ENCODE measurements at regions not wholly inside any gene's neighbourhood (a gene's known extent, or its start where the extent isn't known, plus 50 kb on each side); places are given as distances from the start of the nearest gene placed in this dataset.

DNA sequence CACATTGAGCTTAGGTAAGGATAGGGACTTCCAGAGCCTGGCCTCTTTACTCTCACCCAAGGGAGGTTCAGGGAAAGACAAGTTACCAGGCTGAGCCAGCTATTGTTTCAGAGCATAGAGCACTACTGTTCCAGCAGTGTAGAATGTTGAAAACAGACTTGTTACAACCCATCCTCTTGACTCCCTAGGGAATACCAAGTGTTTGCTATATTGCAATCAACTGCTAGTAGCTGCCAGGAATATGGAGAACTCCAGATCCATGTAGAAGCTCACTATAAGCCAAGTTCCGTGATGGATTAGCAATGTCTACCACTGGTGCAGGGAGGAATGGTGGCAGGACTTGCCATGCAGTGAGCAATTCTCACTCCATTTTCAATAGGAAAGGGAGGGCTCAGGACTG, 199.8 kb upstream of the RBM19 start:
- Histone ChIP-seq H3K36me3 (ENCODE audit: insufficient read depth) (no peaks in the 10 kb centered on the region), H3K9ac (no peak overlapping the region), H2AFZ (ENCODE audit: low read depth) (no peak overlapping the region), H3K4me2 (no peak overlapping the region), H4K20me1 (ENCODE audit: insufficient read depth) (no peaks in the 10 kb centered on the region), H3K27ac (no peak overlapping the region), H3K27me3 (ENCODE audit: insufficient read depth, low read depth) (no peaks in the 10 kb centered on the region), H3K79me2 (ENCODE audit: insufficient read depth, low read depth) (no peaks in the 10 kb centered on the region), H3K4me1 (ENCODE audit: low read depth, poor library complexity, severe bottlenecking) (no peaks in the 10 kb centered on the region), H3K4me3 (IDR thresholded peaks at IDR 0.05; ENCODE audit: insufficient read depth, low read depth, low read length) (no peak overlapping the region)
- TF ChIP-seq, protein P1, sequence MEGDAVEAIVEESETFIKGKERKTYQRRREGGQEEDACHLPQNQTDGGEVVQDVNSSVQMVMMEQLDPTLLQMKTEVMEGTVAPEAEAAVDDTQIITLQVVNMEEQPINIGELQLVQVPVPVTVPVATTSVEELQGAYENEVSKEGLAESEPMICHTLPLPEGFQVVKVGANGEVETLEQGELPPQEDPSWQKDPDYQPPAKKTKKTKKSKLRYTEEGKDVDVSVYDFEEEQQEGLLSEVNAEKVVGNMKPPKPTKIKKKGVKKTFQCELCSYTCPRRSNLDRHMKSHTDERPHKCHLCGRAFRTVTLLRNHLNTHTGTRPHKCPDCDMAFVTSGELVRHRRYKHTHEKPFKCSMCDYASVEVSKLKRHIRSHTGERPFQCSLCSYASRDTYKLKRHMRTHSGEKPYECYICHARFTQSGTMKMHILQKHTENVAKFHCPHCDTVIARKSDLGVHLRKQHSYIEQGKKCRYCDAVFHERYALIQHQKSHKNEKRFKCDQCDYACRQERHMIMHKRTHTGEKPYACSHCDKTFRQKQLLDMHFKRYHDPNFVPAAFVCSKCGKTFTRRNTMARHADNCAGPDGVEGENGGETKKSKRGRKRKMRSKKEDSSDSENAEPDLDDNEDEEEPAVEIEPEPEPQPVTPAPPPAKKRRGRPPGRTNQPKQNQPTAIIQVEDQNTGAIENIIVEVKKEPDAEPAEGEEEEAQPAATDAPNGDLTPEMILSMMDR (conservative IDR thresholded peaks at IDR 0.05; ENCODE audit: low read depth, low read length): no peak

DNA sequence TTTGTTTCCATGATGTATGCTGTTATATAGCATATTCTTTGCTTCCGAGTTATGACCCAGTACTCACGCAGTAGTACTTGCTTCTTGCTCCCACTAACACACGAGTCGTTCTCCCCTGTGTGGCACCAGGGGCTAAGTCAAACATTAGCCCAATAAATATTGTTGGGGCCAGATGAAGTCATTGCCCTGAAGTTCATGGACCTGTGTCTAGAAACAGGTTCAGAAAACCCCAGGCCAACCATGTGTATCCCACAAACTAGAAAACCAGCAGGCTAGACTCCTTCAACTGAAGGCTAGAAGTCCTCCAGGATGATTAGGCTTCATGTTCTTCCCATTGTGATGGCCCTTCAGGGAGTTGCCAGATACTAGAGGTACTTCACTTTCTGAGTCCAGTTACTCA, 198.2 kb upstream of the RBM19 start:
- Histone ChIP-seq H3K4me2 (no peak overlapping the region), H2AFZ (ENCODE audit: low read depth) (no peak overlapping the region), H3K36me3 (ENCODE audit: insufficient read depth) (no peaks in the 10 kb centered on the region), H3K79me2 (ENCODE audit: insufficient read depth, low read depth) (no peaks in the 10 kb centered on the region), H3K27ac (no peak overlapping the region), H3K4me3 (IDR thresholded peaks at IDR 0.05; ENCODE audit: insufficient read depth, low read depth, low read length) (no peak overlapping the region), H4K20me1 (ENCODE audit: insufficient read depth) (no peaks in the 10 kb centered on the region), H3K27me3 (ENCODE audit: insufficient read depth, low read depth) (no peaks in the 10 kb centered on the region), H3K4me1 (ENCODE audit: low read depth, poor library complexity, severe bottlenecking) (no peaks in the 10 kb centered on the region), H3K9ac (no peak overlapping the region)
- TF ChIP-seq, protein P1 (conservative IDR thresholded peaks at IDR 0.05; ENCODE audit: low read depth, low read length): no peak

DNA sequence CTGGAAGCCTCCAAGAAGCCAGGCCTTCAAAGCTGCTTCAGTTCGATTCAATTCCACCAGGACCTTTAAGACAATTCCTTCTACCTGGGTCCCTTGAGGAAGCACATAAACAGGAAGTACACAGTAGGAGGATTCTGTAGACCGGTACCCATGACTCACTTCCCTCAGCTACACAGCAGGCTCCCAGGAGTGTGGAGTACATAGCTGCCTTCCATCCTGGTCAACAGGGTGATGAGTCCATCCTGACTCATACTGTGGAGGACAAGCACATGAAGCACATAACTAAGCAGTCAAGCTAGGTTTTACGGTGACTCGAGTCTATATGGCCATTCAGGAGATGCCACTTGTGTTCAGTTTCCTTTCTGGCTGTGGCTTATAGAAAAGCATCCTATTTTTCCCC, 197.6 kb upstream of the RBM19 start:
- TF ChIP-seq, protein P1 (conservative IDR thresholded peaks at IDR 0.05; ENCODE audit: low read depth, low read length): no peak
- Histone ChIP-seq H3K27me3 (ENCODE audit: insufficient read depth, low read depth) (no peaks in the 10 kb centered on the region), H3K4me2 (no peak overlapping the region), H4K20me1 (ENCODE audit: insufficient read depth) (no peaks in the 10 kb centered on the region), H3K79me2 (ENCODE audit: insufficient read depth, low read depth) (no peaks in the 10 kb centered on the region), H3K4me3 (IDR thresholded peaks at IDR 0.05; ENCODE audit: insufficient read depth, low read depth, low read length) (no peak overlapping the region), H3K9ac (no peak overlapping the region), H2AFZ (ENCODE audit: low read depth) (no peak overlapping the region), H3K4me1 (ENCODE audit: low read depth, poor library complexity, severe bottlenecking) (no peaks in the 10 kb centered on the region), H3K27ac (no peak overlapping the region), H3K36me3 (ENCODE audit: insufficient read depth) (no peaks in the 10 kb centered on the region)

DNA sequence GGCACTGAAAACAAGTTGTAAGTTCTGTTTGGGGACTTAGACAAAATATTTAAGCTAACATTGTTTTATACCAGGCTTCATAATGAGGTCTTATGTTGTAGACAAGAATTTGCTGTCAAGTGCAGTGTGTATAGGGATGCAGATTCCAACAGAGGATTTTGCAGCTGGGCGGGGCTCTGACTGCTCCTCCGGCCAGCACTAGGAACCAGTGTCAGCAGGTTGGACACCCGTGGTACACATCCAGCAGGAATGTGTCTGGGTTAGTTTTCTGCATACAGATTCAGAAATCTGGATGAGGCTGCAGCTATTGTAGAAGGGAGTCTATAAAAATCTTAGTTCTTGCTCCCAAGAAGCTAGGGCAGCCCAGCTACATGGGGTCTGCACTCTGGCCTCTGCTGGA, 194.3 kb upstream of the RBM19 start:
- no peaks in the 10 kb centered on the region for H3K79me2 ChIP-seq (ENCODE audit: insufficient read depth, low read depth)
- H4K20me1 ChIP-seq (ENCODE audit: insufficient read depth): no peaks in the 10 kb centered on the region
- no peaks in the 10 kb centered on the region for H3K36me3 ChIP-seq (ENCODE audit: insufficient read depth)
- H3K4me1 ChIP-seq (ENCODE audit: low read depth, poor library complexity, severe bottlenecking): no peaks in the 10 kb centered on the region
- H3K9ac ChIP-seq: no peak overlapping the region
- H3K4me2 ChIP-seq: no peak overlapping the region
- no peaks in the 10 kb centered on the region for H3K27me3 ChIP-seq (ENCODE audit: insufficient read depth, low read depth)
- H2AFZ ChIP-seq (ENCODE audit: low read depth): no peak overlapping the region
- H3K27ac ChIP-seq: no peak overlapping the region
- TF ChIP-seq, protein P1 (conservative IDR thresholded peaks at IDR 0.05; ENCODE audit: low read depth, low read length): no peak
- no peak overlapping the region for H3K4me3 ChIP-seq (IDR thresholded peaks at IDR 0.05; ENCODE audit: insufficient read depth, low read depth, low read length)

DNA sequence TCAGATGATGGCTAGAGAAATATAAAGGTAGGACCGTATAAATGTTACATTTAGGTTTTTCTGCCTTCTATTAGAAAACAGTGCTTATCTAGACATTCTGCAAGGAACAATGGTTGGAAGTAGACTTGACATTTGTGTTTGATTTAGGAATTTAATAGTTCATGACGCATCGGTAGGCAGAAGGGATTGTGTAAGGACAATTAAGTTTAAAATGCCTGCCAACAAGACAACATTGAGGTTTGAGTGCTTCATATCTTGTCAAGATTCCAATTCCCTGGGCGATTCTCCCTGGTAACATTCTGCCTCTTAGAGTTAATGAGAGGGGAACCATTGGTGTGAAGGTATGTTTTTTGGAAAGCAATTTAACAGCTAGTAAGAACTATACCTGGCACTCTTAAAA, 186.8 kb upstream of the RBM19 start:
- H3K4me1 ChIP-seq (ENCODE audit: low read depth, poor library complexity, severe bottlenecking): no peaks in the 10 kb centered on the region
- TF ChIP-seq, protein P1 (conservative IDR thresholded peaks at IDR 0.05; ENCODE audit: low read depth, low read length): no peak
- no peaks in the 10 kb centered on the region for H4K20me1 ChIP-seq (ENCODE audit: insufficient read depth)
- H2AFZ ChIP-seq (ENCODE audit: low read depth): no peak overlapping the region
- H3K27me3 ChIP-seq (ENCODE audit: insufficient read depth, low read depth): no peaks in the 10 kb centered on the region
- H3K4me3 ChIP-seq (IDR thresholded peaks at IDR 0.05; ENCODE audit: insufficient read depth, low read depth, low read length): no peak overlapping the region
- H3K4me2 ChIP-seq: no peak overlapping the region
- H3K36me3 ChIP-seq (ENCODE audit: insufficient read depth): no peaks in the 10 kb centered on the region
- no peak overlapping the region for H3K9ac ChIP-seq
- no peaks in the 10 kb centered on the region for H3K79me2 ChIP-seq (ENCODE audit: insufficient read depth, low read depth)
- no peak overlapping the region for H3K27ac ChIP-seq

All from KMS-11 (cell line).